HG02840 (cell line): ENCODE measurements at regions not wholly inside any gene's neighbourhood (a gene's known extent, or its start where the extent isn't known, plus 50 kb on each side); places are given as distances from the start of the nearest gene placed in this dataset.
"Not testable (repeated sequence)": the region's sequence is repeated elsewhere in the genome, so short reads cannot be mapped to it uniquely, and the experiment has no call there.

ENCODE experiments used
- ATAC-seq: cut with Tn5 transposase; IDR thresholded peaks from one replicate; pipeline ENCODE4 v1.9.1; 2021; ENCODE audit warnings: mild to moderate bottlenecking, moderate library complexity, moderate number of reproducible peaks; ENCODE audit not compliant: unreplicated experiment, low FRiP score

DNA sequence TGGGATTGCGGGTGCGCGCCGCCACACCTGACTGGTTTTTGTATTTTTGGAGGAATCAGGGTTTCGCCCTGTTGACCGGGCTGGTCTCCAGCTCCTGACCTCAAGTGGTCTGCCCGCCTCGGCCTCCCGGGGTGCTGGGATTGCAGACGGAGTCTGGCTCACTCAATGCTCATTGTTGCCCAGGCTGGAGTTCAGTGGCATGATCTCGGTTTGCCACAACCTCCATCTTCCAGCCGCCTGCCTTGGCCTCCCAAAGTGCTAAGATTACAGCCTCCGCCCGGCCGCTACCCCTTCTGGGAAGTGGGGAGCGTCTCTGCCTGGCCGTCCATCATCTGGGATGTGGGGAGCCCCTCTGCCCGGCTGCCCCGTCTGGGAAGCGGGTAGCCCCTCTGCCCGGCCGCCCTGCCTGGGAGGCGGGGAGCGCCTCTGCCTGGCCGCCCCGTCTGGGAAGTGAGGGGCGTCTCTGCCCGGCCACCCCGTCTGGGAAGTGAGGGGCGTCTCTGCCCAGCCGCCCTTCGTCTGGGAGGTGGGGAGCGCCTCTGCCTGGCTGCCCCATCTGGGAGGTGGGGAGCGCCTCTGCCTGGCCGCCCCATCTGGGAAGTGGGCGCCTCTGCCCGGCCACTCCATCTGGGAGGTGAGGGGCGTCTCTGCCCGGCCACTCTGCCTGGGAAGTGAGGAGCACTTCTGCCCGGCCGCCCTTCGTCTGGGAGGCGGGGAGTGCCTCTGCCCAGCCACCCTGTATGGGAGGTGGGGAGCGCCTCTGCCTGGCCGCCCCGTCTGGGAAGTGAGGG lies 381.8 kb upstream of the MIS18BP1 start:
- not testable (repeated sequence) for ATAC-seq

DNA sequence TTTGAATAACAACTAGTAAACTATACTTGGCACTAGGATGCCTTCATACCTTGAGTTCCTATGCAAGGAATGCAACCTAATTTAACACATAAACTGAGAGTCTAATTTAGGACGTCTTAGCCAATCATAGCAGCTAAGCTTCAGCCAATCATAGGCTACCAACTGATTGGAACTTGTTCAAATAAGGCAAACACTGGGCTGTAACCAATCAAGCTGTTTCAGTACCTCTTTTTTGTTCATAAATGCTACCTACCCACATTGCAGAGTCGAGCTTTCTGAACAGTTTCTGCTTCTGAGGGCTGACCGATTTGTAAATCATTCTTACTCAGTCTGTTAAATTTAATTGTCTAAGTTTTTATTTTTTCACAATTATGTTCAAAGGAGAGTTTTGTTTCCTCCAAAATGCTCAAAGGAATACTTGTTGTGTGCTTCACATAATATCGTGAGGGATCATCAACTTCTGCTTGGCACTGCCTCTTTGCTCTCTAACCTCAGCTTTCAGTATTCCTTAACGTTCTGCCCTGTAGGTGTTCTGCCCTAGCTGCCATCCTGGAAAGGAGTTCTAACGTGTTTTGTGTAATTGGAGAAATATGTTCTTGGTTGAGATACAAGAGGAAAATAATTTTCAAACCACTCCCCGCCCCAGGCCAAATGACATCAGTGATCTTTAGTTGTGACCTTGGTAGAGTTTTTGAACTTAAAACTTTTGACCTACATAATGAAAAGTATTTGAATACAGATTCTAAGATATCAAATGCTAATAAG lies 380.4 kb upstream of the MIS18BP1 start:
- ATAC-seq = no peak

- ATAC-seq = no peak
Observed at GRCh38 chr14:45621731-45622130, 368.7 kb upstream of the MIS18BP1 start.

DNA sequence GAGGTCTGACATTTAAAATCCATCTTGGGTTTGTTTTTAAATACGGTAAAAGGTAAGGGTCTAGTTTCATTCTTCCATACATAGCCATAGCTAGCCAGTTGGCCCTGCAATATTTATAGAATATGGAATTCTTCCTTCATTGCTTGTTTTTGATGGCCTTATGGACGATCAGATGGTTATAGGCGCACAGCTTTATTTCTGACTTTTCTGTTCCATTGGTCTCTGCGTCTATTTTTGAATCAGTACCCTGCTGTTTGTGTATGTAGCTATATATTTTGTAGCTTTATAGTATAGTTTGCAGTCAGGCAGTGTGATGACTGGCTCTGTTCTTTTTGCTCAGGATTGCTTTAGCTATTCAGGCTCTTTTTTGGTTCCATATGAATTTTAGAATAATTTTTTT lies 366.8 kb upstream of the MIS18BP1 start:
- ATAC-seq = no peak

- no peak for ATAC-seq
Observed at GRCh38 chr14:45610318-45610717, 357.3 kb upstream of the MIS18BP1 start.

DNA sequence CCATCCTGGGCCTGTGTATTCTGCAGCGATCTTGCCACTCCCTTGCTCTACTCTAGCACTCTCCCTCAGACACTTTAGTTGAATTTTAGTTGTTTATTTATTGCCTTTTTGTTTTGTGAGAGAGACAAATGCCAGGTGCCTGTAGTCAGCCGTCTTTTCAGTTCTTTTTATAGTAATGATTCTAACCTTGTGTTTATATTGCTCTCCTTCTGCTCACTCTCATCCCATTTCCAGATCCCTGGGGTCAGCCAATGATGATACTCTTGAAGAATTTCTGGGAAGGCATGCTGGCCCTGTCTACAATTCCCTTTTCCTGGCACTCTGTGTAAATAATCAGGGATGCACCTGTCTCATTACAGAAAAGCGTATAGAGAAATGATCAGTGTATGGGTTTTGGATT lies 334.1 kb upstream of the MIS18BP1 start:
- ATAC-seq = no peak

DNA sequence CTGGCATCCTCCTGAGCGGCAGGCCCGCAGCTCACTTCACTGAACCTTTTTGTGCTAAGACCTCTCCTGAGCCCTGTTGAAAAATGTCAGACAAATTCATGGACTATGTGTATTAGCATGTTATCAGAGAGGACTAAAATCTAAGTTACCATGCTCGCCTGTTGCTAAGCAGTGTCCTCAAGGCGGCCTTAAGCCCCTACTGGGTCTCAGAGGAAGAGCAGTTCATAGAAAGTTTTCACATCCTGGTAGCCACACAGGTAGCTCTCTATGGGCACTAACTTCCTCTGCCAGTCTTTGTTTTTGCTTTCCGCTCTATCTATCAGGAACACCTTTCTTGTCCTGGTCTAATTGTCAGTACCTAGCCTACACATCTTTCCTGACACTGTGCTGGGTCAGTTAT lies 306.6 kb upstream of the MIS18BP1 start:
- ATAC-seq = no peak

- ATAC-seq = no peak
Observed at GRCh38 chr14:45558183-45558582, 305.2 kb upstream of the MIS18BP1 start.

- no peak for ATAC-seq
Observed at GRCh38 chr14:45553981-45554380, 301.0 kb upstream of the MIS18BP1 start.

- not testable (repeated sequence) for ATAC-seq
Observed at GRCh38 chr14:45551240-45551820, 298.3 kb upstream of the MIS18BP1 start.

GRCh38 chr14:45531022-45531421 lies 278.0 kb upstream of the MIS18BP1 start:
- ATAC-seq = no peak

DNA sequence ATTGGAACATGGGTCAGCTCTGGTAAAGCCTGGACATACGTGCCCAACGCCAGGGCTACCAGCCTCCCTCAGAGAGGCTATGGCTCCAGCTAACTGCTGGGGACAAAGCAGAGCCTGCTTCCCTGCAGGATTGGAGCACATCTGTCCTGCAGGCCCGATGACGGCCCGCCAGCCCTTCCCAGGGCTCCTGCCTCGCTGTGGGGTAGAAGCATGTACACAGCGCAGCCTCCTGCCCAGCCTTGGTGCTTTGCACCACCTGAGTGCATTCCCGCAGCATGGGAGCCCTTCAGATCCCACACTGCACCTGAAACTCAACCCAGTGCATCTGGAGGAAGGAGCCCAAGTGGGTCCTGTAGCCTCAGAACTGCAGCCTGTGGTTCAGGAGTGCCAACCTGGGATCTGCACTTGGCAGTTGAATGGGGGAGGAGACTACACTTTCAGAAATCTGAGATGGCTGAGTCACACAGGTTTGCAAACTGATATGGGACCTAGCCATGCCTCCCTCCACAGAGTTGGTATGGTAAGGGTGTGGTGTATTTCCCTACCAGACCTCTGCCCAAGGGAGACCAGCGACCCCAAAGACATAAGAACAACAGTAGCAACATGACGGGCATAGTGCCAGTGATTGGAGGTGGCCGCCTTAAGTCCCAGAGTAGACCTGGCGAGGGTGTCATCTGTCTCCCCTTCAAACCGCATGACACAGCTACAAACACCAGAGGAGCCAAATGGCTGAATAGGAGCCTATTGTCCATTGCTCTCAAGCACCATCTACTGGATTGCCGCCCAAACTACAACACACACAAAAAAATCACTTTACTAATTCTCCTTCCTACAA lies 273.9 kb upstream of the MIS18BP1 start:
- ATAC-seq = peak; percentile 77

DNA sequence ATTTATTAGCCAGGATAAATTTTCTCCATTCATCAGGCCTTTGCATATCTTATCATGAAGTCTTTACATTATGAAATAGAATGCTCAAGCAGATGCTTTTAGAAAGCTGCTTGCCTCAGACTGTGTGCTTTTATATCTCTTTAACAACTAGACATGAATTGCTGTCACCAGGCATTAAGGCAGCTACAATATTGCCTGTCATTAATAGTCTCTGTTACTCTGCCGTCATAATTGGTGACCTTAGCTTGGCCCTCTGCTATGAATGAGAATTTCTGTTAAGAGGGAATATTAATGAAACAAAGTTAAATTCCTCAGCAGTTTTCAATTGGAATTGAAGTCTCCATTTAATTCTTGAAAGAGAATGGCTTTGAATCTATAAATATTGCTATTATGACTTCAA lies 266.8 kb upstream of the MIS18BP1 start:
- no peak for ATAC-seq

GRCh38 chr14:45492876-45493275 lies 239.9 kb upstream of the MIS18BP1 start:
- ATAC-seq = no peak

- no peak for ATAC-seq
Observed at GRCh38 chr14:45491914-45492313, 238.9 kb upstream of the MIS18BP1 start.

DNA sequence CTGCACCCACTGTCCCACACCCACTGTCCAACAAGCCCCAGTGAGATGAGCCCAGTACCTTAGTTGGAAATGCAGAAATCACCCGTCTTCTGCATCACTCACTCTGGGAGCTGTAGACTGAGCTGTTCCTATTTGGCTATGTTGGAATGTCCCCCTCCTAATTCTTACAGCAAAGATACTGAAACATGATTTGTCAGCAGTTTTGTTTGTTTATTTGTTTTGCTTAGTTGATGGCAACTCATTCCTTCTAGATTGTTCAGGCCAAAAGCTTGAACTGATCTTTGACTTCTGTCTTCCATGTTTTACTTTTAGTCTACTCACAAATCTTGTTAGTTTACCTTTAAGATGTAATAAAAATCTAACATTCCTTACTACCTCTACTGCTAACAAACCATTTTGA lies 233.6 kb upstream of the MIS18BP1 start:
- no peak for ATAC-seq

DNA sequence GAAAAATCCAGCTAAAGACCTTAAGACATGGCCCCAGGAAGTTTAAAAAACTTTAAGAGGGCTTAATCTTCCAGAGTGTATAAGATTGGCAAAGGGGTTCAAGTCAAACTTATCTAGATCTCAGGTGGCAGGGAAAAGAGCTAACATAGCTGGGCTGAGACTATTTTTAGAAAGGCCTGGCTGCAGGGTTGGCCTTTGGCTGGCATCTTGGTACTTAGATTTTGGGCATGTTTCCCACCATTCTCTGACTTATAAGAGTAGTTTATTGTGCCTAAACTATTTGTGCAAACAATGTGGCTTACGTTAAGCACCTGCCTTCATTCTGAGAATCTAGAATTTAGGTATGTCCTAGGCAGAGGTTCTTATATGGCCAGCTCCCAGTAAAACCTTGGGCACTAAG lies 214.0 kb upstream of the MIS18BP1 start:
- ATAC-seq = no peak

- ATAC-seq = no peak
Observed at GRCh38 chr14:45434221-45434620, 181.2 kb upstream of the MIS18BP1 start.

GRCh38 chr14:45426685-45427282 lies 173.8 kb upstream of the MIS18BP1 start:
- peak; percentile 61 for ATAC-seq

GRCh38 chr14:45406942-45407341 lies 153.9 kb upstream of the MIS18BP1 start:
- no peak for ATAC-seq
